ENCODE measurements at regions not wholly inside any gene's neighbourhood (a gene's known extent, or its start where the extent isn't known, plus 50 kb on each side); places are given as distances from the start of the nearest gene placed in this dataset.
"Not testable (repeated sequence)": the region's sequence is repeated elsewhere in the genome, so short reads cannot be mapped to it uniquely, and the experiment has no call there.

GRCh38 chr7:22066522-22066921 lies 120.8 kb upstream of the CDCA7L start:
- DNase-seq (ENCODE audit: low spot score) = no peak

GRCh38 chr7:22064816-22065215 lies 119.1 kb upstream of the CDCA7L start:
- no peak for DNase-seq (ENCODE audit: low spot score)

GRCh38 chr7:22061775-22062174 lies 116.1 kb upstream of the CDCA7L start:
- no peak for DNase-seq (ENCODE audit: low spot score)

GRCh38 chr7:22060863-22061262 lies 115.2 kb upstream of the CDCA7L start:
- DNase-seq (ENCODE audit: low spot score) = no peak

GRCh38 chr7:22060197-22060596 lies 114.5 kb upstream of the CDCA7L start:
- DNase-seq (ENCODE audit: low spot score) = no peak

GRCh38 chr7:22055226-22055625 lies 109.5 kb upstream of the CDCA7L start:
- no peak for DNase-seq (ENCODE audit: low spot score)

- DNase-seq (ENCODE audit: low spot score) = no peak
Observed at GRCh38 chr7:22052674-22053365, 107.1 kb upstream of the CDCA7L start.

- no peak for DNase-seq (ENCODE audit: low spot score)
Observed at GRCh38 chr7:22051886-22052673, 106.4 kb upstream of the CDCA7L start.

GRCh38 chr7:22049766-22050500 lies 104.2 kb upstream of the CDCA7L start:
- DNase-seq (ENCODE audit: low spot score) = no peak

GRCh38 chr7:22043367-22043766 lies 97.7 kb upstream of the CDCA7L start:
- DNase-seq (ENCODE audit: low spot score) = no peak

- DNase-seq (ENCODE audit: low spot score) = no peak
Observed at GRCh38 chr7:22040923-22041595, 95.4 kb upstream of the CDCA7L start.

GRCh38 chr7:22039670-22040069 lies 94.0 kb upstream of the CDCA7L start:
- DNase-seq (ENCODE audit: low spot score) = no peak

- DNase-seq (ENCODE audit: low spot score) = not testable (repeated sequence)
Observed at GRCh38 chr7:22032356-22032755, 86.7 kb upstream of the CDCA7L start.

- DNase-seq (ENCODE audit: low spot score) = not testable (repeated sequence)
Observed at GRCh38 chr7:22028656-22029055, 83.0 kb upstream of the CDCA7L start.

GRCh38 chr7:22027475-22027874 lies 81.8 kb upstream of the CDCA7L start:
- no peak for DNase-seq (ENCODE audit: low spot score)

- no peak for DNase-seq (ENCODE audit: low spot score)
Observed at GRCh38 chr7:22025983-22026382, 80.3 kb upstream of the CDCA7L start.

- no peak for DNase-seq (ENCODE audit: low spot score)
Observed at GRCh38 chr7:22025075-22025474, 79.4 kb upstream of the CDCA7L start.

GRCh38 chr7:22019931-22020330 lies 74.2 kb upstream of the CDCA7L start:
- DNase-seq (ENCODE audit: low spot score) = no peak

GRCh38 chr7:22016507-22016906 lies 70.8 kb upstream of the CDCA7L start:
- DNase-seq (ENCODE audit: low spot score) = no peak

- no peak for DNase-seq (ENCODE audit: low spot score)
Observed at GRCh38 chr7:22013711-22014110, 68.0 kb upstream of the CDCA7L start.

- DNase-seq (ENCODE audit: low spot score) = no peak
Observed at GRCh38 chr7:22008683-22009082, 63.0 kb upstream of the CDCA7L start.

GRCh38 chr7:22008087-22008486 lies 62.4 kb upstream of the CDCA7L start:
- no peak for DNase-seq (ENCODE audit: low spot score)

Data from hematopoietic multipotent progenitor cell treated with erythropoietin and hydrocortisone succinate and interleukin-3 and kit ligand, for 17 days (in vitro differentiated cells).